Testis (tissue), 2 donors: ENCODE measurements at regions not wholly inside any gene's neighbourhood (a gene's known extent, or its start where the extent isn't known, plus 50 kb on each side); places are given as distances from the start of the nearest gene placed in this dataset.
A peak's percentile ranks its signal among the peaks of the same experiment; 100 is the strongest.

Source experiments
- DNase-seq: peaks from one replicate; pipeline ENCODE4 v3.0.0-alpha.2; 2019
- H3K27ac ChIP-seq, 2 donors: fragments of 200-600 bp; sonication (generic); one replicate each; pipeline ENCODE4 v1.5.1; 2019
- H3K27me3 ChIP-seq: fragments of 200-600 bp; sonication (generic); one replicate; pipeline ENCODE4 v1.5.1; 2019
- H3K36me3 ChIP-seq: fragments of 200-600 bp; sonication (generic); one replicate; pipeline ENCODE4 v1.5.1; 2017; ENCODE audit warnings: low read depth; ENCODE audit errors: missing control alignments
- H3K4me1 ChIP-seq: fragments of 200-600 bp; sonication (generic); one replicate; pipeline ENCODE4 v1.5.1; 2019
- H3K4me3 ChIP-seq, 2 donors: fragments of 200-600 bp; sonication (generic); one replicate each; pipeline ENCODE4 v1.5.1; 2017 to 2019
- H3K9me3 ChIP-seq: fragments of 200-600 bp; sonication (generic); one replicate; pipeline ENCODE4 v1.5.1; 2017
- CTCF ChIP-seq, 3 experiments: fragments of 450-650 bp in 2 of 3; fragments of 200-600 bp in 1 of 3; sonication (generic) in 1 of 3; IDR thresholded peaks; one replicate each; pipeline ENCODE4 v1.5.1; 2016 to 2019; ENCODE audit warnings: antibody characterized with exemption in 3 of 3, mild to moderate bottlenecking in 2 of 3, moderate library complexity in 1 of 3
- POLR2A ChIP-seq: fragments of 450-650 bp; IDR thresholded peaks from one replicate; pipeline ENCODE4 v1.6.1; 2017; ENCODE audit warnings: antibody characterized with exemption, mild to moderate bottlenecking, moderate library complexity
- WGBS, 2 donors: methylation state at CpG; one replicate each; pipeline ENCODE4 v1.1.5; 2018; 5-methylcytosine and 5-hydroxymethylcytosine counted together
- intact Hi-C: fragments of 100-400 bp; cut with DNase I; formaldehyde crosslinking; loops from one replicate; pipeline ENCODE4 v1.15.1; 2023; ENCODE audit warnings: low total_unique reads

- intact Hi-C loops = no loop called here
- TF ChIP-seq POLR2A = no peak
- peak in 1 of 3 experiments; percentile 19 for TF ChIP-seq CTCF (IDR thresholded peaks at IDR 0.05)
- no peak for DNase-seq
- H3K27me3 ChIP-seq = no peaks in the 10 kb centered on the region
- H3K4me3 ChIP-seq = no peak overlapping the region
- H3K36me3 ChIP-seq = no peaks in the 10 kb centered on the region
- H3K27ac ChIP-seq = no peak overlapping the region
- no peaks in the 10 kb centered on the region for H3K9me3 ChIP-seq
- no peaks in the 10 kb centered on the region for H3K4me1 ChIP-seq
These were observed 1034.8 kb downstream of the NLGN4Y start for GRCh38 chrY:15559169-15559568.

GRCh38 chrY:15560840-15561239 lies 1036.5 kb downstream of the NLGN4Y start:
- WGBS, 2 donors = 58% methylated on average over 3 of the region's 3 CpGs; no CpG with 5 or more reads in 1 of the 2 donors
- no peaks in the 10 kb centered on the region for H3K9me3 ChIP-seq
- no peak overlapping the region for H3K4me3 ChIP-seq
- no peak overlapping the region for H3K27ac ChIP-seq
- no peaks in the 10 kb centered on the region for H3K36me3 ChIP-seq
- H3K4me1 ChIP-seq = no peaks in the 10 kb centered on the region
- H3K27me3 ChIP-seq = no peaks in the 10 kb centered on the region
- intact Hi-C loops = no loop called here
- no peak for TF ChIP-seq CTCF (IDR thresholded peaks at IDR 0.05)
- no peak for TF ChIP-seq POLR2A
- no peak for DNase-seq

- no peak for TF ChIP-seq CTCF (IDR thresholded peaks at IDR 0.05)
- TF ChIP-seq POLR2A = no peak
- intact Hi-C loops = no loop called here
- WGBS, 2 donors = 49 to 57% methylated on average over 5 of the region's 5 CpGs
These were observed 1037.4 kb downstream of the NLGN4Y start for GRCh38 chrY:15561501-15562289.

GRCh38 chrY:15577886-15578285 lies 1053.6 kb downstream of the NLGN4Y start:
- TF ChIP-seq CTCF (IDR thresholded peaks at IDR 0.05) (no peak), POLR2A (no peak)
- no peaks in the 10 kb centered on the region for H3K9me3 ChIP-seq
- H3K4me3 ChIP-seq = no peak overlapping the region
- intact Hi-C loops = no loop called here
- H3K36me3 ChIP-seq = no peaks in the 10 kb centered on the region
- 27 to 63% methylated on average over 1 of the region's 1 CpG for WGBS, 2 donors
- DNase-seq = no peak
- no peaks in the 10 kb centered on the region for H3K4me1 ChIP-seq
- no peaks in the 10 kb centered on the region for H3K27me3 ChIP-seq
- no peak overlapping the region for H3K27ac ChIP-seq

More at GRCh38 chrY:15561501-15562289, 1037.4 kb downstream of the NLGN4Y start:
- DNase-seq = no peak
- no peak overlapping the region for H3K27ac ChIP-seq
- H3K36me3 ChIP-seq = no peaks in the 10 kb centered on the region
- no peaks in the 10 kb centered on the region for H3K9me3 ChIP-seq
- H3K4me3 ChIP-seq = no peak overlapping the region
- H3K4me1 ChIP-seq = no peaks in the 10 kb centered on the region
- no peaks in the 10 kb centered on the region for H3K27me3 ChIP-seq

GRCh38 chrY:15578761-15579160 lies 1054.4 kb downstream of the NLGN4Y start:
- Histone ChIP-seq H3K27me3 (no peaks in the 10 kb centered on the region), H3K27ac (no peak overlapping the region), H3K9me3 (no peaks in the 10 kb centered on the region), H3K4me3 (no peak overlapping the region), H3K4me1 (no peaks in the 10 kb centered on the region), H3K36me3 (no peaks in the 10 kb centered on the region)
- intact Hi-C loops = no loop called here
- TF ChIP-seq CTCF (IDR thresholded peaks at IDR 0.05) = no peak
- TF ChIP-seq POLR2A = no peak
- no peak for DNase-seq
